DND-41 (cell line): ENCODE measurements at regions not wholly inside any gene's neighbourhood (a gene's known extent, or its start where the extent isn't known, plus 50 kb on each side); places are given as distances from the start of the nearest gene placed in this dataset.

Experiments used
- ATAC-seq: fragments of 200-7000 bp; cut with Tn5 transposase; 3 replicates; pipeline ENCODE4 v1.9.1; 2021; ENCODE audit warnings: low read depth; ENCODE audit not compliant: insufficient read depth
- DNase-seq: peaks from one replicate; pipeline ENCODE4 v3.0.0-alpha.2; 2020
- H2AFZ ChIP-seq: 2 replicates; pipeline ENCODE4 v1.6.0; 2012; ENCODE audit warnings: low read depth, low read length
- H3K27ac ChIP-seq: 2 replicates; pipeline ENCODE4 v1.5.1; 2012; ENCODE audit warnings: low read length, inconsistent platforms
- H3K27me3 ChIP-seq: fragments of 200-600 bp; sonication (generic); 2 replicates; pipeline ENCODE4 v1.6.0; 2012; ENCODE audit warnings: low read length, mild to moderate bottlenecking, inconsistent platforms; ENCODE audit not compliant: insufficient read depth, poor library complexity
- H3K36me3 ChIP-seq: 2 replicates; pipeline ENCODE4 v1.5.1; 2012; ENCODE audit warnings: low read length, inconsistent platforms; ENCODE audit not compliant: insufficient read depth
- H3K4me1 ChIP-seq: 2 replicates; pipeline ENCODE4 v1.5.1; 2012; ENCODE audit warnings: mild to moderate bottlenecking, low read length; ENCODE audit not compliant: insufficient read depth
- H3K4me2 ChIP-seq: 2 replicates; pipeline ENCODE4 v1.6.0; 2012; ENCODE audit warnings: mild to moderate bottlenecking, moderate library complexity, low read length, inconsistent platforms; ENCODE audit not compliant: insufficient read depth
- H3K4me3 ChIP-seq, 2 experiments: fragments of 200-600 bp in 1 of 2; shearing (Covaris generic) in 1 of 2; 2 replicates each; pipeline ENCODE4 v1.5.1; 2012 to 2016; ENCODE audit warnings: inconsistent platforms in 2 of 2, low read length in 2 of 2, mild to moderate bottlenecking in 2 of 2, low read depth in 1 of 2, moderate library complexity in 1 of 2
- H3K79me2 ChIP-seq: 2 replicates; pipeline ENCODE4 v1.6.0; 2012; ENCODE audit warnings: low read length, inconsistent platforms; ENCODE audit not compliant: insufficient read depth
- H3K9ac ChIP-seq: 2 replicates; pipeline ENCODE4 v1.6.0; 2012; ENCODE audit warnings: low read depth, mild to moderate bottlenecking, inconsistent platforms, low read length, moderate library complexity
- H3K9me3 ChIP-seq: 2 replicates; pipeline ENCODE4 v1.5.1; 2012; ENCODE audit warnings: low read length, moderate library complexity, mild to moderate bottlenecking, inconsistent platforms; ENCODE audit not compliant: insufficient read depth, severe bottlenecking
- H4K20me1 ChIP-seq: 2 replicates; pipeline ENCODE4 v1.6.0; 2012; ENCODE audit warnings: low read length; ENCODE audit not compliant: insufficient read depth
- EZH2 ChIP-seq: IDR thresholded peaks from 3 replicates; pipeline ENCODE4 v1.6.1; 2012; ENCODE audit warnings: borderline replicate concordance, low read depth, mild to moderate bottlenecking, moderate library complexity, low read length, inconsistent platforms; ENCODE audit not compliant: severe bottlenecking
- TF ChIP-seq, protein P1 (sequence below): IDR thresholded peaks from 2 replicates; pipeline ENCODE4 v1.5.1; 2012; ENCODE audit warnings: borderline replicate concordance, low read length, moderate library complexity, mild to moderate bottlenecking; ENCODE audit not compliant: poor library complexity, severe bottlenecking; ENCODE audit errors: extremely low read depth

DNA sequence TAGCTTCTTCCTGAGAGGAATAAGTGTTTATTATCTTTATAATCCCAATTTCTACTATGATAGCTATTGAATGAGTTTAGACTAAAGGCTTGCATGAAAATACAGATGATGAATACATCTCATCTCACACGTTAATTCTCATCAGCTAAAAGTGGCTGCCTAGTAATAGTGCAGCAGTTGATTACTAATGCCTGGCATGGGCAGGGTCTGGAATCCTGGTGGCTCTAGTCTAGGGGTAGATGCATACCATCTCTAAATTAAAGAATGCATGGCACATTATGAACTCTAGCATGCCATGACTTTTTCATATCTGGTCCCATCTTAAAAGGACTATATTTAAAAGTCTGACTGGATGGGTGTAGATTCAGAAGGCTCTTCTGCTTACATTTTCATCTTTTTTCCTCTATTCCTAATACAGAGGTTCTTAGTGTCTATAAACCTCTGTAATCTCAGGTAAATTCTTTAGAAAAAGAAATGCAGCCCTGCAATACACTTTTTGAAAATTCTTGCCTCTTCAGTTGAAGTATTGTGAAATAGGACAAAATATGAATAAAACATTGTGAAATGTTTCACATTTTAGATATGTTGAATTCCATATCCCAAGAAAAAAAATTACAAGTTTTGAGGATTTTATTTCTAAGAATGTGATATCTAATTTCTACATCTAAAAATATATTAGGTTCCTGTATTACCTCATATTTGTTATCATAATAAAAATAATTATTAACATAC is 187.6 kb downstream of the C11orf87 start:
- Histone ChIP-seq H3K4me1 (no peaks in the 10 kb centered on the region), H3K9ac (no peak overlapping the region), H3K79me2 (no peaks in the 10 kb centered on the region), H3K4me3 (no peak overlapping the region), H3K4me2 (no peak overlapping the region), H3K27ac (no peak overlapping the region), H2AFZ (no peak overlapping the region), H3K36me3 (no peaks in the 10 kb centered on the region), H3K9me3 (no peaks in the 10 kb centered on the region), H4K20me1 (no peaks in the 10 kb centered on the region), H3K27me3 (no peaks in the 10 kb centered on the region)
- no peak for TF ChIP-seq EZH2
- TF ChIP-seq, protein P1, sequence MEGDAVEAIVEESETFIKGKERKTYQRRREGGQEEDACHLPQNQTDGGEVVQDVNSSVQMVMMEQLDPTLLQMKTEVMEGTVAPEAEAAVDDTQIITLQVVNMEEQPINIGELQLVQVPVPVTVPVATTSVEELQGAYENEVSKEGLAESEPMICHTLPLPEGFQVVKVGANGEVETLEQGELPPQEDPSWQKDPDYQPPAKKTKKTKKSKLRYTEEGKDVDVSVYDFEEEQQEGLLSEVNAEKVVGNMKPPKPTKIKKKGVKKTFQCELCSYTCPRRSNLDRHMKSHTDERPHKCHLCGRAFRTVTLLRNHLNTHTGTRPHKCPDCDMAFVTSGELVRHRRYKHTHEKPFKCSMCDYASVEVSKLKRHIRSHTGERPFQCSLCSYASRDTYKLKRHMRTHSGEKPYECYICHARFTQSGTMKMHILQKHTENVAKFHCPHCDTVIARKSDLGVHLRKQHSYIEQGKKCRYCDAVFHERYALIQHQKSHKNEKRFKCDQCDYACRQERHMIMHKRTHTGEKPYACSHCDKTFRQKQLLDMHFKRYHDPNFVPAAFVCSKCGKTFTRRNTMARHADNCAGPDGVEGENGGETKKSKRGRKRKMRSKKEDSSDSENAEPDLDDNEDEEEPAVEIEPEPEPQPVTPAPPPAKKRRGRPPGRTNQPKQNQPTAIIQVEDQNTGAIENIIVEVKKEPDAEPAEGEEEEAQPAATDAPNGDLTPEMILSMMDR, result no peak
- DNase-seq, result no peak
- no peak for ATAC-seq

GRCh38 chr11:109612496-109612895 is 190.5 kb downstream of the C11orf87 start:
- H3K9ac ChIP-seq, result no peak overlapping the region
- TF ChIP-seq, protein P1, result no peak
- no peak for TF ChIP-seq EZH2
- H3K27ac ChIP-seq, result no peak overlapping the region
- H3K4me3 ChIP-seq, result no peak overlapping the region
- no peaks in the 10 kb centered on the region for H3K9me3 ChIP-seq
- ATAC-seq, result no peak
- H3K4me1 ChIP-seq, result no peaks in the 10 kb centered on the region
- H3K79me2 ChIP-seq, result no peaks in the 10 kb centered on the region
- H2AFZ ChIP-seq, result no peak overlapping the region
- no peaks in the 10 kb centered on the region for H4K20me1 ChIP-seq
- DNase-seq, result no peak
- H3K27me3 ChIP-seq, result no peaks in the 10 kb centered on the region
- H3K4me2 ChIP-seq, result no peak overlapping the region
- H3K36me3 ChIP-seq, result no peaks in the 10 kb centered on the region

DNA sequence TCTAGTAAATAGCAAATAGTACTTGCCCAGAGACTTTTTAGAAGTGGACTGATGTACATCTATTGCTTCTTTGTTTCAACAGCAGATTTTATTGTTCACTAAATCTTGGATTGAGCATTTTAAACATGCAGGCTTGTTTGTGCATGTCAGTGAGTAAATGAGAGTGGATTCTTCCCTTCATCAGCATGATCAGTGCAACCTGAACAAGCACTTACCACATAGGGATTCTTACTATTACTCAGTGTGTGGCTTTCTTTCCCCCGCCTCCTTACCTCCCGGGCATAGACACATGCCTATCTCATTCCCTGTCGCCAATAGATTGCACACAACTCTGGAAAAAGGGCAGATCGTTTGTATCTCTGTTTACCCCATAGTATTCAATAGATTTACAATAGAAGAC is 197.5 kb downstream of the C11orf87 start:
- no peaks in the 10 kb centered on the region for H3K79me2 ChIP-seq
- H3K4me1 ChIP-seq, result no peaks in the 10 kb centered on the region
- H4K20me1 ChIP-seq, result no peaks in the 10 kb centered on the region
- DNase-seq (no peak), ATAC-seq (no peak)
- H3K4me2 ChIP-seq, result no peak overlapping the region
- no peak overlapping the region for H3K4me3 ChIP-seq
- no peak overlapping the region for H2AFZ ChIP-seq
- H3K27me3 ChIP-seq, result no peaks in the 10 kb centered on the region
- no peak for TF ChIP-seq EZH2
- TF ChIP-seq, protein P1, result no peak
- no peaks in the 10 kb centered on the region for H3K9me3 ChIP-seq
- H3K36me3 ChIP-seq, result no peaks in the 10 kb centered on the region
- no peak overlapping the region for H3K27ac ChIP-seq
- no peak overlapping the region for H3K9ac ChIP-seq
